ENCODE measurements at regions not wholly inside any gene's neighbourhood (a gene's known extent, or its start where the extent isn't known, plus 50 kb on each side); places are given as distances from the start of the nearest gene placed in this dataset.

DNA sequence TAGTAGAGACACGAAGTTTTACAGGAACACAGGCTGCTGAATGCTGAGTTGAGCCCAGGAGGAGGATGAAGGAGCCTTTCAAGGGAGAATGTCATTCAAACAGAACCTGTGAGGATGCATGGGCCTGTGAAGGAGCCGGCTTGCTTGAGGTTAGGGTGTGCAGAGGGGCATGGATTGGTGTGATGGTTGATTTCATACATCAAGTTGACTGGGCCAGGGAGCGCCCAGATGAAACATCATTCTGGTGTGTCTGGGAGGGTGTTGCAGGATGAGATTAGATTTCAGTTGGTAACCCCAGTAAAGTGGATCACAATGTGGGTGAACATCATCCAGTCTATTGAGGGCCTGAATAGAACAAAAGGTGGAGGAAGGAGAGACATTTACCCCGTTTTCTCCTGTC lies 243.6 kb downstream of the EDEM1 start:
- DNase-seq: no peak

DNA sequence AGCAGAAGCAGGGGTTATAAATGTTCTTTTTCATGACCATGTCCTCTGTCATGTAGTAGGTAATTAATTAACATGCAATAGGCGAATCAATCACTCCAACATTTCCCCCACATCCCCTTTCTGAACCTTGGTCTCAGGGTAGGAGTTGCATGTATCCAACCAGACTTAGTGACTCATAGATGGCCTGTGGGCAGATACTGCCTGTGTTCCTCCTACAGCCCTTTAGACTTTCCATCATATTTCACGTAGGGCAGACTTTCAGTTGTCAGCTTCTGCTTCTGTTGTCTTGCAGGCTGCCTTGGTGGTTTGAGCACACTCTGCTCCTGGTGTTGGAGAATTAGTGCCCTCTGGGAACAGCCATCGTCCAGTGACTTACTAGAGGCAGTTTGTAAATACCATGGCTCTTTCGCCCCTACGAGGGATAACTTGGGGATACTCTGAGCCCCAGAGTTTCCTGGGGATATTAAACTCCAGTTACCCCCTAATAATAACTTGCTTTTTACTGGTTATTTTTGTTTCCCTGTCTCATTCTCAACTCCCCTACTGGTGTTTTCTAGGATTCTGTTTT lies 244.4 kb downstream of the EDEM1 start:
- no peak for DNase-seq

DNA sequence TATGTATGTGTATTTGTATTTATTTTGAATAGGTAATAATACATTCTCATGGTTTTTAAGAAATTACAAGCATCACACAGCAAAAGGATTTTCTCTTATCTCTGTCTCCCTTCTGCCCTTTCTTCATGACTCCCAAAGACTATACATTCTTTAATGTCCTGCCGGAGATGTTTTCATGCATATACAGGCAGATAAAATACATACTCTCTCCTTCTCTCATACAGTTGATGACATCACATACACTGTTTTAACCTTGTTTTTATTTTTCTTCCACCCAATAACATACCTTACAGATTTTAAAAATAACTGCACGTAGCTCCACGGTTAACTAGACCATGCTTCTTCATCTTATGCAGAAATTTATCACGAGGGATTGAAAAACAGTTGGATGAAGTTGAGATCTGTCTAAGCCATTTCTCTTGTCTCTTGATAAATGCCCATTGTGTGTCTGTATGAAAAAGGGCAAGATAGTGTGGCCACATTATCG lies 249.8 kb downstream of the EDEM1 start:
- DNase-seq: no peak

DNA sequence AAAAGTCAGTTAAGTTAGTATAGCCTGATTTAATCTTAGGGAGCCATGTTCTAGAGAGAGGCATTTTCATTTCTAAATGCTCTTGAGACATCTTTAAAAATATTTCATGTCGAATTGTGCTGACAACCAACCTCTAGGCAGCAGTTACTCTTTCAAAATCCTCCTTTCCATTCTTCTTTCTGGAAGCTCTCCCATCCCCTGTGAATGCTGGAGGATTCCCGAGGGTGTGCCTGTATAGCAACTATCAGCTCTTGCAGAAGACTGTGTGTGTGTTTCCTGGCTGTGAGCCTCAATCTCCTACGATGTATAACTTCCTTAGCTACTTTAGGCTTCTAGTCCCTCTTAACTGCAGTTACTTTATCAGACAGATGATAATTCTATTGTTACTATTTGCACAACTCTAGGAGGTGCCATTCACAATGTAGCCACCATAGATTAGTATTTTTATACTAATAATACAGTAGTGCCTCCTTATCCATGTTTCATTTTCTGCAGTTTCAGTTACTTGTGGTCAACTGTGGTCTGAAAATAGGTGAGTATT lies 250.3 kb downstream of the EDEM1 start:
- DNase-seq: no peak

DNA sequence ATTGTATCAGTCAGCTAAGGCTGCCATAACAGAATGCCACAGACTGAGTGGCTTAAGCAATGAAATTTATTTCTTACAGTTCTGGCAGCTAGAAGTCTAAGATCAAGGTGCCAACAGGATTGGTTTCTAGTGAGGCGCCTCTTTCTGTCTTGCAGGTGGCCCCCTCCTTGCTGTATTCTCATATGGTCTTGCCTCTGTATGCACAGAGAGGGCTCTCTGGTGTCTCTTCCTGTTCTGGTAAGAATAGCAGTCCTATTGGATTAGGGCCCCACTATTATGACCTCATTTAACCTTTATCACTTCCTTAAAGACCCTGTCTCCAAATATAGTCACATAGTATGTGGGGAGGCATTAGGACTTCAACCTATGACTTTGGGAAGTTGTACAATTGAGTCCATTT lies 253.9 kb downstream of the EDEM1 start:
- DNase-seq: no peak

DNA sequence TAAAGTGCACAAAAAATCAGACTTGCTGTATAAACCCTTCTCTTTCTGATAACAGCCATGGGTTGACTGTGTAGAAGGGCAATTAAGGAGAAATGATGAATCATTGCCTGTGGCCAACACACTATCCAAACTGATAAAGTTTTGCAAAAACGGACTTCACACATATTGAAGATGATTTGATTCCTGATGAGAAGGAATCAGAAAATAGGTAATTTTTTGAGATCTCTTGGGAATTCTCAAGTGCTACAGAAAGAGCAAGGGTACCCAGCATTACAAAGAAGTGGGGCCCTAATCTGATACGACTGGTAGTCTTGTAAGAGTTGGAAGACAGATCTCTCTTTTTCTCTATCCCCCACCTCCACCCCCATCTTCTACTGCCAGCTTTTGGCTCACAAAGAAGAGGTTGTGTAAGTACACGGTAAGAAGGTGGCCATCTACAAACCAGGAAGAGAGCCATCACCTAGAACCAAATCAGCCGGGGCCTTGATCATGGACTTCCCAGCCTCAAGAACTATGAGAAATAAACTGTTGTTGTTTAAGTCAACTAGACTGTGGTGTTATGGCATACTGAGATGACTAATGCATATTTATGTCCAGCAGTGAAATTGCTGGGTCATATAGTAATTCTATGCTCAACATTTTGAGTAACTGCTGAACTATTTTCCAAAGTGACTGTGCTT lies 254.7 kb downstream of the EDEM1 start:
- no peak for DNase-seq

GRCh38 chr3:5442786-5443138 lies 255.3 kb downstream of the EDEM1 start:
- DNase-seq: no peak

DNA sequence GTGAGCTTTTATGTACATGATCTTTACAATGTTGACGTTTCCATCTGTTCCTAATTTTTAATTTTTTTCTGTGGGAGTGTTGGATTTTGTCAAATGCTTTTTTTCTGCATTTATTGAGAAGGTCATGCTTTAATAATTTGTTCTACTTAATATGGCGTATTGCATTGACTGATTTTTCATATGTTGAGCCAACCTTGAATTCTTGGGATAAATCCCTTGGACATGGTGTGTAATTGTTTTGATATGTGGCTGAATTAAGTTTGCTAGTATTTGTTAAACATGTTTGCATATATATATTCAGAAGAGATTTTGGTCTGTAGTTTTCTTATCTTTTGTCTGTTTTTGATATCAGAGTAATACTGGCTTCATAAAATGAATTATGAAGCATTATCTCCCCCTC lies 256.7 kb downstream of the EDEM1 start:
- DNase-seq: no peak

DNA sequence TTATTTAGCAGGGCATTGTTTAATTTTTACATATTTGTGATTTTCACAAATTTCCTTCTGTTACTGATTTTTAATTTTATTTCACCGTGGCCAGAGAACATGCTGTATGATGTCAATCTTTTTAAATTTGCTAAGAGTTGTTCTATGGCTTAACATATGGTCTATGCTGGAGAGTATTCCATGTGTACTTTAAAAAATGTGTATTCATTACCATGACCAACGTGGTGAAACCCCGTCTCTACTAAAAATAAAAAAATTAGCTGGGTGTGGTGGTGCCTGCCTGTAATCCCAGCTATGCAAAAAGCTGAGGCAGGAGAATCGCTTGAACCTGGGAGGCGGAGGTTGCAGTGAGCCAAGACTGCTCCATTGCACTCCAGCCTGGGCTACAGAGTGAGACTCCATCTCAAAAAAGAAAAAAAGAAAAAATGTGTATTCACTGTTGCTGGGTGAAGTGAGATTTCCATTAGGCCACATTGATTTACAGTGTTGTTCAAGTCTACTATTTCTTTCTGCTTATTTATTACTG lies 258.2 kb downstream of the EDEM1 start:
- no peak for DNase-seq

DNA sequence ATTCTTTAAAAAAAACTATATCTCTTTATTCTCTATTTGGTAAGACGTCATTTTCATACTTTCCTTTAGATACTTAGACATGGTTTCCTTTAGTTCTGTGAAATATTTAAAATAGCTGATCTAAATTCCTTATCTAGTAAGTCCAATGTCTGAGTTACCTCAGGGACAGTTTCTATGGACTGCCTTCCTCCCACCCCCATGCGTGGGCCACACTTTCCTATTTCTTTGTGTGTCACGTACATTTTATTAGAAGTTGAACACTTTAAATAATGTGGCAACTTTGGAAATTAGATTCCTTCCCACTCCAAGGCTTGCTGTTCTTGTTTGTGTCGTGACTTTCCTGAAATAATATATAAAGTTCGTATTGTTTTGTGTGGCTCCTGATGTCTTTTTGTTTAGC lies 260.7 kb downstream of the EDEM1 start:
- DNase-seq: no peak

DNA sequence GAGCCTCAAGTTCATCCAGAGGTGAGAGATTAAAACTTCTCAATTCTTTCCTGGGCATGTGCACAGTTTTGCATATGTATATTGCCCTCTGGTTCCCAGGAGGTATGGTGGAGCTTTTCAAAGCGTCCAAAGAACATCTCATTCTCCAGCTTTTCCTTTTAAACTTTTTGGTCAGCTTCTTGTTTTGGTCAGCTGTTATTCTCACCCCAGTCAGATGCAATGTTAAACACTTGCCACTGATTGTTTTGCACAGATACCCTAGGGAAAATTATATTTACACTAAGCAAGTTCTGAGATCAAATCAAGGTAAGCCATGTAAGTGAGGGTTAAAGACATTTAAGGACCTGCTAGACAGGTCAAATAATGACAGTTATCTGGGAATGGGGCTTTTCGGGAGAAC lies 261.3 kb downstream of the EDEM1 start:
- no peak for DNase-seq

- DNase-seq: no peak
Measured at GRCh38 chr3:5456199-5456598, 268.7 kb downstream of the EDEM1 start.

- no peak for DNase-seq
Measured at GRCh38 chr3:5458526-5458925, 271.0 kb downstream of the EDEM1 start.

GRCh38 chr3:5462086-5462485 lies 274.6 kb downstream of the EDEM1 start:
- no peak for DNase-seq

DNA sequence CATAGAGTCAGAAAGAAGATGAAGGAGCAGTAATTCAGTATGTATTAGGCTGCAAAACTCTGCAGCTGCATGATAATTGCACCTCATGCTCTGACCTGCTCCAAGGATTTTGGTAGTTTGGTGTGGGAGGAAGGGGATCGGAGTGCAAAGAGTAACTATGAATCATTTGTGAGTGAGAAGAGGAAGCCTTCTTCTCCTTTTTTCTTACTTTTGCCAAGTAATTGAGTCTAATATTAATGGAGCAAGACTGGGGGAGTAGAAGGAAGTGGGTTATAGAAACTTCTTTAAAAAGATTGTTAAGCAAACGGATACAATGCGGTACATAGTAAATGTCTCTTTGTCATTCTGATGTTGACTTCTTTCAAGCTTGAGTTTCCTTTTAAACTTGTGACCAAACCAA lies 276.5 kb downstream of the EDEM1 start:
- DNase-seq: no peak

DNA sequence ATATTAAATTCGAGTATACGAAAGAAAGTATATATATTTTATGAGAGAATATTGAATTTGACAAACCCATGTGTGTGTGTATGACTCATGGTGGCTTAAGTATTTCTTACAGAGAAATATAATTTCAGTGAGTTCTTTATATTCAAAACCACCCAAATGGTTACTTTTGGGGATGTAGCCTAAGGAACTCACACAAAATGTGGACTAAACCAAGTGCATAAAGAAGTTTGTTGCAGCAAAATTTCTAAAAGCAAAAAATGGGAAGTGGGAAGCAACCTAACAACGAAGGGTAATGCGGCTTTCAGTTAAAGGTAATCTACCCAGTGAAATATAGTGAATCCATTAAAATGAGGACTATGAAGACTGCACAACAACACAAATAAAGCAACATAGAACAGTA lies 277.1 kb downstream of the EDEM1 start:
- no peak for DNase-seq

- no peak for DNase-seq
Measured at GRCh38 chr3:5465183-5465582, 277.7 kb downstream of the EDEM1 start.

GRCh38 chr3:5466065-5466464 lies 278.6 kb downstream of the EDEM1 start:
- DNase-seq: no peak

DNA sequence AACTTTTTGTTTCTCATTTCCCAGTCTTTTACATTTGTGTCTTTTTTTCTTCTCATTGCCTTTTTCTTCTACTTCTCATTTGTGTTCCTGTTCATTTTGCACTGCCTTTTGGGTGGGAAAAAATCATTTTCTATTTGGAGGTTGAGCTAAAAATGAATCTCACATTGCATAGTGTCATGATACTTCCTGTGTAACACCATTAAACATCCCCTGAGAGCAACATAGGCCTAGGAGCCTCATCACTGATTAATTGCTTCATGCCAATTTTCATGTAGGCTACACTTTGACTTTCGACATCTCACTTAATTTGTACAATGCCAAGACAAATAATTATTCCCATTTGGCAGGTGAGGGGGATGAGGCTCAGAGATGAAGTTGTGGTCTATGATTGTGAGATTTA lies 279.2 kb downstream of the EDEM1 start:
- DNase-seq: no peak

- DNase-seq: no peak
Measured at GRCh38 chr3:5473471-5473870, 286.0 kb downstream of the EDEM1 start.

DNA sequence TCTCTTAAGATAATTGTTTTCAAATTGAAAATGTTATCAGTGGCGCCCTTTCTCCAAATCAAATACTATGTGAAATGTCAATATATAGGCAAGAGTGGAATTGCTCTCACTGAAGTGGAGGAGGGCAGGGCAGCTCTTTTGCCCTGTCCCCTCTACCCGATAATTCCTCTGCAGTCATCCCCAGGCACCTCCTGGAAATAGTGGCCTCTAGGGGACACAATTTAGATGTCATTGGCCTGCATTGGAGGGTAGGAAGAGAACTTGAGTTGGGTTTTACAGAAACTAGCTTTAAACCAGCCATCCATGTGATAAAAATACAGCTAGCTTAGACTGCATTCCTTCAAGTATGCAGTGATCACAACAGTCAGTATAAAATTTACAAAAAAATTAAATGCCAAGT lies 288.9 kb downstream of the EDEM1 start:
- DNase-seq: no peak

- DNase-seq: no peak
Measured at GRCh38 chr3:5479229-5479799, 291.8 kb downstream of the EDEM1 start.

GRCh38 chr3:5480190-5480589 lies 292.7 kb downstream of the EDEM1 start:
- DNase-seq: no peak

- DNase-seq: no peak
Measured at GRCh38 chr3:5485427-5485826, 297.9 kb downstream of the EDEM1 start.

Data from stimulated activated CD8-positive, alpha-beta memory T cell treated with anti-CD3 and anti-CD28 coated beads, Interleukin-4, amount 100 ng/mL, for 48 hours (primary cell).